ENCODE measurements at regions not wholly inside any gene's neighbourhood (a gene's known extent, or its start where the extent isn't known, plus 50 kb on each side); places are given as distances from the start of the nearest gene placed in this dataset.

- Mint-ChIP-seq H3K36me3 (ENCODE audit: low read depth, unreplicated experiment) (peaks cover 4% of the 10 kb centered on the region), H3K4me1 (ENCODE audit: unreplicated experiment) (peaks cover 3% of the 10 kb centered on the region)
Observed at GRCh38 chr14:98612434-98613200, 659.4 kb downstream of the BCL11B start.

DNA sequence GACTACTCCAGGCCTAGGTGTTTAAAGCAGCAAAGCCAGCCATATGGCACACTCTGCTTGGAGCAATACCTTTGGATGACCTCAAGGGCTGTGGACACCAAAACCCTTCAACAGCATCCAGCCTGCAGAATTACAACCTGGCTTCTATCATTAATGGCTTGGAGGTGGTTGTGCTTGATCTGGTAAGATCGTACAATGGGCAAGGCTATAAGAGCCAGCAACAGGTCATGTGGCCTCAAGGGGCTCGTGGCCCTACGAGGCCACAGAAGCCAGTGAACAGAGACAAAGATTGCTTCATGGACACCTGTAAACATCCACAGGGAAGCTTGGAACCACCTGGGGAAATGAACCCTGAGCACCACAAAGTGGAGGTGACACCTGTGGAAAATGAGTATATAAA, 657.3 kb downstream of the BCL11B start:
- TF ChIP-seq, protein P1, sequence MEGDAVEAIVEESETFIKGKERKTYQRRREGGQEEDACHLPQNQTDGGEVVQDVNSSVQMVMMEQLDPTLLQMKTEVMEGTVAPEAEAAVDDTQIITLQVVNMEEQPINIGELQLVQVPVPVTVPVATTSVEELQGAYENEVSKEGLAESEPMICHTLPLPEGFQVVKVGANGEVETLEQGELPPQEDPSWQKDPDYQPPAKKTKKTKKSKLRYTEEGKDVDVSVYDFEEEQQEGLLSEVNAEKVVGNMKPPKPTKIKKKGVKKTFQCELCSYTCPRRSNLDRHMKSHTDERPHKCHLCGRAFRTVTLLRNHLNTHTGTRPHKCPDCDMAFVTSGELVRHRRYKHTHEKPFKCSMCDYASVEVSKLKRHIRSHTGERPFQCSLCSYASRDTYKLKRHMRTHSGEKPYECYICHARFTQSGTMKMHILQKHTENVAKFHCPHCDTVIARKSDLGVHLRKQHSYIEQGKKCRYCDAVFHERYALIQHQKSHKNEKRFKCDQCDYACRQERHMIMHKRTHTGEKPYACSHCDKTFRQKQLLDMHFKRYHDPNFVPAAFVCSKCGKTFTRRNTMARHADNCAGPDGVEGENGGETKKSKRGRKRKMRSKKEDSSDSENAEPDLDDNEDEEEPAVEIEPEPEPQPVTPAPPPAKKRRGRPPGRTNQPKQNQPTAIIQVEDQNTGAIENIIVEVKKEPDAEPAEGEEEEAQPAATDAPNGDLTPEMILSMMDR (IDR thresholded peaks at IDR 0.05; ENCODE audit: unreplicated experiment), result no peak
- H3K4me1 Mint-ChIP-seq (ENCODE audit: unreplicated experiment), result no peaks in the 10 kb centered on the region
- peaks cover 4% of the 10 kb centered on the region for H3K36me3 Mint-ChIP-seq (ENCODE audit: low read depth, unreplicated experiment)
- peaks cover 5% of the 10 kb centered on the region for H3K9me3 Mint-ChIP-seq (ENCODE audit: unreplicated experiment)
- H3K27me3 Mint-ChIP-seq (ENCODE audit: unreplicated experiment), result peaks cover 2% of the 10 kb centered on the region
- H3K27ac Mint-ChIP-seq (ENCODE audit: unreplicated experiment), result no peak overlapping the region
- H3K4me3 Mint-ChIP-seq (ENCODE audit: unreplicated experiment), result no peak overlapping the region
- no peak for DNase-seq (ENCODE audit: low spot score)

More at GRCh38 chr14:98612434-98613200, 659.4 kb downstream of the BCL11B start:
- TF ChIP-seq, protein P1 (IDR thresholded peaks at IDR 0.05; ENCODE audit: unreplicated experiment), result no peak
- no peak for DNase-seq (ENCODE audit: low spot score)
- no peak overlapping the region for H3K4me3 Mint-ChIP-seq (ENCODE audit: unreplicated experiment)
- H3K9me3 Mint-ChIP-seq (ENCODE audit: unreplicated experiment), result peaks cover 4% of the 10 kb centered on the region
- peaks cover 8% of the 10 kb centered on the region for H3K27me3 Mint-ChIP-seq (ENCODE audit: unreplicated experiment)
- H3K27ac Mint-ChIP-seq (ENCODE audit: unreplicated experiment), result no peak overlapping the region

GRCh38 chr14:98622208-98623051, 649.6 kb downstream of the BCL11B start:
- H3K4me1 Mint-ChIP-seq (ENCODE audit: unreplicated experiment), result no peaks in the 10 kb centered on the region
- peaks cover 2% of the 10 kb centered on the region for H3K36me3 Mint-ChIP-seq (ENCODE audit: low read depth, unreplicated experiment)

GRCh38 chr14:98623788-98624415, 648.1 kb downstream of the BCL11B start:
- no peaks in the 10 kb centered on the region for H3K36me3 Mint-ChIP-seq (ENCODE audit: low read depth, unreplicated experiment)

More at GRCh38 chr14:98622208-98623051, 649.6 kb downstream of the BCL11B start:
- peaks cover 1% of the 10 kb centered on the region for H3K27me3 Mint-ChIP-seq (ENCODE audit: unreplicated experiment)
- H3K4me3 Mint-ChIP-seq (ENCODE audit: unreplicated experiment), result no peak overlapping the region
- no peak for DNase-seq (ENCODE audit: low spot score)
- TF ChIP-seq, protein P1 (IDR thresholded peaks at IDR 0.05; ENCODE audit: unreplicated experiment), result no peak
- no peak overlapping the region for H3K27ac Mint-ChIP-seq (ENCODE audit: unreplicated experiment)
- H3K9me3 Mint-ChIP-seq (ENCODE audit: unreplicated experiment), result peaks cover 3% of the 10 kb centered on the region

More at GRCh38 chr14:98623788-98624415, 648.1 kb downstream of the BCL11B start:
- DNase-seq (ENCODE audit: low spot score), result no peak
- Mint-ChIP-seq H3K27me3 (ENCODE audit: unreplicated experiment) (no peaks in the 10 kb centered on the region), H3K27ac (ENCODE audit: unreplicated experiment) (no peak overlapping the region), H3K4me3 (ENCODE audit: unreplicated experiment) (no peak overlapping the region), H3K9me3 (ENCODE audit: unreplicated experiment) (no peaks in the 10 kb centered on the region), H3K4me1 (ENCODE audit: unreplicated experiment) (no peaks in the 10 kb centered on the region)
- TF ChIP-seq, protein P1 (IDR thresholded peaks at IDR 0.05; ENCODE audit: unreplicated experiment), result no peak
